ENCODE measurements at regions not wholly inside any gene's neighbourhood (a gene's known extent, or its start where the extent isn't known, plus 50 kb on each side); places are given as distances from the start of the nearest gene placed in this dataset.

GRCh38 chr4:144291164-144291563 is 150.6 kb upstream of the GYPA start:
- no peak overlapping the region for H3K4me3 ChIP-seq
- no peaks in the 10 kb centered on the region for H3K27me3 ChIP-seq
- H3K4me1 ChIP-seq = no peaks in the 10 kb centered on the region
- H3K9me3 ChIP-seq = no peaks in the 10 kb centered on the region
- intact Hi-C loops (cut with DNase I; ENCODE audit: low total_unique reads) = no loop called here
- no peak for DNase-seq
- no peaks in the 10 kb centered on the region for H3K36me3 ChIP-seq
- no peak overlapping the region for H3K27ac ChIP-seq
- TF ChIP-seq CTCF (IDR thresholded peaks at IDR 0.05) = no peak

- intact Hi-C loops (cut with DNase I; ENCODE audit: low total_unique reads) = no loop called here
- H3K27ac ChIP-seq = no peak overlapping the region
- no peaks in the 10 kb centered on the region for H3K4me1 ChIP-seq
- DNase-seq = no peak
- no peak overlapping the region for H3K4me3 ChIP-seq
- H3K36me3 ChIP-seq = no peaks in the 10 kb centered on the region
- no peak for TF ChIP-seq CTCF (IDR thresholded peaks at IDR 0.05)
- no peaks in the 10 kb centered on the region for H3K9me3 ChIP-seq
- H3K27me3 ChIP-seq = no peaks in the 10 kb centered on the region
Observed at GRCh38 chr4:144294211-144294610, 153.7 kb upstream of the GYPA start.

- intact Hi-C loops (cut with DNase I; ENCODE audit: low total_unique reads) = no loop called here
- no peaks in the 10 kb centered on the region for H3K36me3 ChIP-seq
- TF ChIP-seq CTCF (IDR thresholded peaks at IDR 0.05) = no peak
- no peak overlapping the region for H3K27ac ChIP-seq
- no peaks in the 10 kb centered on the region for H3K27me3 ChIP-seq
- no peak for DNase-seq
- no peaks in the 10 kb centered on the region for H3K4me1 ChIP-seq
- H3K9me3 ChIP-seq = no peaks in the 10 kb centered on the region
- H3K4me3 ChIP-seq = no peak overlapping the region
Observed at GRCh38 chr4:144295286-144295995, 154.9 kb upstream of the GYPA start.

GRCh38 chr4:144296941-144297340 is 156.4 kb upstream of the GYPA start:
- no peaks in the 10 kb centered on the region for H3K27me3 ChIP-seq
- no peak overlapping the region for H3K27ac ChIP-seq
- DNase-seq = no peak
- no peak overlapping the region for H3K4me3 ChIP-seq
- intact Hi-C loops (cut with DNase I; ENCODE audit: low total_unique reads) = no loop called here
- no peak for TF ChIP-seq CTCF (IDR thresholded peaks at IDR 0.05)
- H3K4me1 ChIP-seq = no peaks in the 10 kb centered on the region
- H3K9me3 ChIP-seq = no peaks in the 10 kb centered on the region
- no peaks in the 10 kb centered on the region for H3K36me3 ChIP-seq

- H3K4me1 ChIP-seq = no peaks in the 10 kb centered on the region
- no peaks in the 10 kb centered on the region for H3K36me3 ChIP-seq
- H3K4me3 ChIP-seq = no peak overlapping the region
- TF ChIP-seq CTCF (IDR thresholded peaks at IDR 0.05) = no peak
- H3K27me3 ChIP-seq = no peaks in the 10 kb centered on the region
- intact Hi-C loops (cut with DNase I; ENCODE audit: low total_unique reads) = no loop called here
- DNase-seq = no peak
- no peaks in the 10 kb centered on the region for H3K9me3 ChIP-seq
- H3K27ac ChIP-seq = no peak overlapping the region
Observed at GRCh38 chr4:144298519-144298918, 158.0 kb upstream of the GYPA start.

- no peaks in the 10 kb centered on the region for H3K27me3 ChIP-seq
- intact Hi-C loops (cut with DNase I; ENCODE audit: low total_unique reads) = no loop called here
- no peaks in the 10 kb centered on the region for H3K36me3 ChIP-seq
- no peak overlapping the region for H3K4me3 ChIP-seq
- TF ChIP-seq CTCF (IDR thresholded peaks at IDR 0.05) = no peak
- no peaks in the 10 kb centered on the region for H3K9me3 ChIP-seq
- no peaks in the 10 kb centered on the region for H3K4me1 ChIP-seq
- H3K27ac ChIP-seq = no peak overlapping the region
- DNase-seq = no peak
Observed at GRCh38 chr4:144300616-144301015, 160.1 kb upstream of the GYPA start.
